Astrocyte (in vitro differentiated cells and primary cell): ENCODE measurements at regions not wholly inside any gene's neighbourhood (a gene's known extent, or its start where the extent isn't known, plus 50 kb on each side); places are given as distances from the start of the nearest gene placed in this dataset.

Experiments used
- EZH2 ChIP-seq: IDR thresholded peaks from 2 replicates; pipeline ENCODE4 v1.6.1; 2012; ENCODE audit warnings: mild to moderate bottlenecking, low read length, inconsistent platforms; ENCODE audit not compliant: insufficient read depth
- TF ChIP-seq, protein P1 (sequence below): IDR thresholded peaks from 2 replicates; pipeline ENCODE4 v1.5.1; 2011; ENCODE audit warnings: low read depth, mild to moderate bottlenecking, inconsistent platforms, low read length, moderate library complexity; ENCODE audit not compliant: insufficient read depth

- no peak for TF ChIP-seq EZH2
- TF ChIP-seq, protein P1, sequence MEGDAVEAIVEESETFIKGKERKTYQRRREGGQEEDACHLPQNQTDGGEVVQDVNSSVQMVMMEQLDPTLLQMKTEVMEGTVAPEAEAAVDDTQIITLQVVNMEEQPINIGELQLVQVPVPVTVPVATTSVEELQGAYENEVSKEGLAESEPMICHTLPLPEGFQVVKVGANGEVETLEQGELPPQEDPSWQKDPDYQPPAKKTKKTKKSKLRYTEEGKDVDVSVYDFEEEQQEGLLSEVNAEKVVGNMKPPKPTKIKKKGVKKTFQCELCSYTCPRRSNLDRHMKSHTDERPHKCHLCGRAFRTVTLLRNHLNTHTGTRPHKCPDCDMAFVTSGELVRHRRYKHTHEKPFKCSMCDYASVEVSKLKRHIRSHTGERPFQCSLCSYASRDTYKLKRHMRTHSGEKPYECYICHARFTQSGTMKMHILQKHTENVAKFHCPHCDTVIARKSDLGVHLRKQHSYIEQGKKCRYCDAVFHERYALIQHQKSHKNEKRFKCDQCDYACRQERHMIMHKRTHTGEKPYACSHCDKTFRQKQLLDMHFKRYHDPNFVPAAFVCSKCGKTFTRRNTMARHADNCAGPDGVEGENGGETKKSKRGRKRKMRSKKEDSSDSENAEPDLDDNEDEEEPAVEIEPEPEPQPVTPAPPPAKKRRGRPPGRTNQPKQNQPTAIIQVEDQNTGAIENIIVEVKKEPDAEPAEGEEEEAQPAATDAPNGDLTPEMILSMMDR: no peak
Measured at GRCh38 chr3:107193116-107193515, 184.1 kb upstream of the CCDC54 start.
